ENCODE measurements at regions not wholly inside any gene's neighbourhood (a gene's known extent, or its start where the extent isn't known, plus 50 kb on each side); places are given as distances from the start of the nearest gene placed in this dataset.

DNA sequence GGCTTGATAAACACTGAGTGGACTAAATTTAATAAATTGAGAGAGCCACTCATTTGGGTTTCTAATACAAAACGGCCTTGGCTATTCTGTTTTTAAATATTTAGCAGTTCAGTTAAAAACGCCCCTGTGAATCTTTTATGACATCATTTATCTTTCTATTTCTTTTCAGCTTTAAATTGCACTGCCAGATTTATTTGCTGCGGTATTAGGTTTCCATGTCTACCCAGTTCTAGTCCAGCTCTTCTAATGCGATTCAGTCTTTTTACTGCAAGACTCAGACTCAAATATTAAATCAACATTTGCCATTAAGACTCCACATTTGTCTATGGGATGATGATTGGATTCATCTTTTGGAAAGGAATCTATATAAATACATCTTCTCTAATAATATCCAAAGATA lies 2174.3 kb upstream of the PIK3C3 start:
- H3K4me3 ChIP-seq (replicated peaks in 1 of 3; ENCODE audit: insufficient read depth in 1 of 3, low read depth in 1 of 3, low read length in 3 of 3), result no peak overlapping the region
- ChIA-PET CTCF (no interaction called here), POLR2A (no interaction called here)
- TF ChIP-seq MYC (IDR thresholded peaks at IDR 0.05; ENCODE audit: low read depth, low read length) (no peak), POLR2A (IDR thresholded peaks at IDR 0.05; ENCODE audit: low read depth, low read length) (no peak), GATA2 (IDR thresholded peaks at IDR 0.05; ENCODE audit: insufficient read depth, insufficient read length, low read depth, low read length) (no peak), MAX (IDR thresholded peaks at IDR 0.05; ENCODE audit: insufficient read depth, insufficient read length) (no peak), EZH2 (IDR thresholded peaks at IDR 0.05; ENCODE audit: borderline replicate concordance, low read depth, low read length, severe bottlenecking) (no peak), FOS (IDR thresholded peaks at IDR 0.05; ENCODE audit: borderline replicate concordance, insufficient read depth, low read length) (no peak), POLR2AphosphoS5 (IDR thresholded peaks at IDR 0.05; ENCODE audit: insufficient read depth, low read depth, low read length) (no peak), JUN (IDR thresholded peaks at IDR 0.05; ENCODE audit: borderline replicate concordance, insufficient read depth, insufficient read length, low read depth) (no peak)
- TF ChIP-seq, protein P1, sequence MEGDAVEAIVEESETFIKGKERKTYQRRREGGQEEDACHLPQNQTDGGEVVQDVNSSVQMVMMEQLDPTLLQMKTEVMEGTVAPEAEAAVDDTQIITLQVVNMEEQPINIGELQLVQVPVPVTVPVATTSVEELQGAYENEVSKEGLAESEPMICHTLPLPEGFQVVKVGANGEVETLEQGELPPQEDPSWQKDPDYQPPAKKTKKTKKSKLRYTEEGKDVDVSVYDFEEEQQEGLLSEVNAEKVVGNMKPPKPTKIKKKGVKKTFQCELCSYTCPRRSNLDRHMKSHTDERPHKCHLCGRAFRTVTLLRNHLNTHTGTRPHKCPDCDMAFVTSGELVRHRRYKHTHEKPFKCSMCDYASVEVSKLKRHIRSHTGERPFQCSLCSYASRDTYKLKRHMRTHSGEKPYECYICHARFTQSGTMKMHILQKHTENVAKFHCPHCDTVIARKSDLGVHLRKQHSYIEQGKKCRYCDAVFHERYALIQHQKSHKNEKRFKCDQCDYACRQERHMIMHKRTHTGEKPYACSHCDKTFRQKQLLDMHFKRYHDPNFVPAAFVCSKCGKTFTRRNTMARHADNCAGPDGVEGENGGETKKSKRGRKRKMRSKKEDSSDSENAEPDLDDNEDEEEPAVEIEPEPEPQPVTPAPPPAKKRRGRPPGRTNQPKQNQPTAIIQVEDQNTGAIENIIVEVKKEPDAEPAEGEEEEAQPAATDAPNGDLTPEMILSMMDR (IDR thresholded peaks at IDR 0.05; ENCODE audit: extremely low read depth in 1 of 2, insufficient read depth in 1 of 2, low read depth in 1 of 2, low read length in 2 of 2), result no peak
- BruUV-seq (replicated peaks), result no TSS peak
- intact Hi-C loops (cut with micrococcal nuclease), result no loop called here
- H3K27me3 ChIP-seq (ENCODE audit: control insufficient read depth in 2 of 2, insufficient read depth in 2 of 2, low read length in 2 of 2), result no peaks in the 10 kb centered on the region
- H3K79me2 ChIP-seq (ENCODE audit: control insufficient read depth, insufficient read depth, low read length), result no peaks in the 10 kb centered on the region
- H3K9me1 ChIP-seq (replicated peaks; ENCODE audit: control insufficient read depth, extremely low read depth, insufficient read depth, low read length), result no peaks in the 10 kb centered on the region
- no peak overlapping the region for H3K27ac ChIP-seq (ENCODE audit: insufficient read depth, low read depth, low read length)
- H3K4me1 ChIP-seq (ENCODE audit: control insufficient read depth, extremely low read depth, insufficient read depth, low read length), result no peaks in the 10 kb centered on the region
- no peaks in the 10 kb centered on the region for H4K20me1 ChIP-seq (replicated peaks; ENCODE audit: control insufficient read depth, extremely low read depth, insufficient read depth, low read length)
- no peaks in the 10 kb centered on the region for H3K36me3 ChIP-seq (ENCODE audit: control insufficient read depth in 2 of 2, extremely low read depth in 1 of 2, insufficient read depth in 2 of 2, low read length in 2 of 2)
- no peak overlapping the region for H3K4me2 ChIP-seq (ENCODE audit: insufficient read depth, low read length)
- H2AFZ ChIP-seq (ENCODE audit: low read depth, low read length), result no peak overlapping the region
- dilution Hi-C loops (cut with MboI; ENCODE audit: extremely low pct_ligation_motif_present, low sequenced_read_pairs), result no loop called here
- no peak overlapping the region for H3K9ac ChIP-seq (replicated peaks; ENCODE audit: extremely low read depth, insufficient read depth, low read length)
- FAIRE-seq, result no peak
- no peak for DNase-seq (ENCODE audit: low read depth, low spot score)
- H3K9me3 ChIP-seq (replicated peaks; ENCODE audit: control insufficient read depth, insufficient read depth, low read length), result no peaks in the 10 kb centered on the region

Measured in endothelial cell of umbilical vein (primary cell).